DOHH2 (cell line): ENCODE measurements at regions not wholly inside any gene's neighbourhood (a gene's known extent, or its start where the extent isn't known, plus 50 kb on each side); places are given as distances from the start of the nearest gene placed in this dataset.

ENCODE experiments used
- H3F3A ChIP-seq: fragments of 200-600 bp; sonication (generic), shearing (Covaris generic); 2 replicates; pipeline ENCODE4 v1.6.0; 2016; ENCODE audit warnings: antibody characterized with exemption, mild to moderate bottlenecking; ENCODE audit not compliant: control insufficient read depth, insufficient read depth
- H3K27ac ChIP-seq: fragments of 200-600 bp; sonication (generic); 2 replicates; pipeline ENCODE4 v1.5.1; 2014; ENCODE audit warnings: low read depth, mild to moderate bottlenecking, low read length, moderate library complexity
- H3K27me3 ChIP-seq: fragments of 200-600 bp; sonication (generic); 2 replicates; pipeline ENCODE4 v1.6.1; 2014; ENCODE audit warnings: mild to moderate bottlenecking, low read length, mixed read lengths; ENCODE audit not compliant: control insufficient read depth
- H3K36me3 ChIP-seq: fragments of 200-600 bp; sonication (generic); 2 replicates; pipeline ENCODE4 v1.6.1; 2014; ENCODE audit warnings: mild to moderate bottlenecking, low read length, moderate library complexity, mixed read lengths; ENCODE audit not compliant: control insufficient read depth
- H3K4me1 ChIP-seq: fragments of 200-600 bp; sonication (generic); 2 replicates; pipeline ENCODE4 v1.6.1; 2014; ENCODE audit warnings: mild to moderate bottlenecking, low read length, mixed read lengths; ENCODE audit not compliant: control insufficient read depth
- H3K4me2 ChIP-seq: fragments of 200-600 bp; sonication (generic); 2 replicates; pipeline ENCODE4 v1.6.0; 2014; ENCODE audit warnings: mild to moderate bottlenecking, low read length, moderate library complexity
- H3K4me3 ChIP-seq: fragments of 200-600 bp; sonication (generic); 2 replicates; pipeline ENCODE4 v1.5.1; 2014; ENCODE audit warnings: mild to moderate bottlenecking, low read length, mixed read lengths
- H3K79me2 ChIP-seq: fragments of 200-600 bp; sonication (generic); 2 replicates; pipeline ENCODE4 v1.6.1; 2014; ENCODE audit warnings: mild to moderate bottlenecking, low read length, mixed read lengths; ENCODE audit not compliant: control insufficient read depth
- H3K9me2 ChIP-seq: fragments of 200-600 bp; sonication (generic); replicated peaks from 2 replicates; pipeline ENCODE4 v1.6.1; 2014; ENCODE audit warnings: mild to moderate bottlenecking, low read length, mixed read lengths; ENCODE audit not compliant: control insufficient read depth
- H3K9me3 ChIP-seq: fragments of 200-600 bp; sonication (generic); 2 replicates; pipeline ENCODE4 v1.6.1; 2014; ENCODE audit warnings: antibody characterized with exemption, low read length, mixed read lengths; ENCODE audit not compliant: control insufficient read depth, insufficient read depth
- H4K20me1 ChIP-seq: fragments of 200-600 bp; sonication (generic); 2 replicates; pipeline ENCODE4 v1.6.0; 2014; ENCODE audit warnings: low read depth, mild to moderate bottlenecking, antibody characterized with exemption, low read length, moderate library complexity; ENCODE audit not compliant: control insufficient read depth, insufficient read depth
- EZH2phosphoT487 ChIP-seq: fragments of 200-600 bp; sonication (generic); IDR thresholded peaks from 2 replicates; pipeline ENCODE4 v1.6.1; 2017; ENCODE audit warnings: borderline replicate concordance, mild to moderate bottlenecking, antibody characterized with exemption, low read length, moderate library complexity, mixed read lengths
- TF ChIP-seq, protein P1 (sequence below): fragments of 200-600 bp; sonication (generic); IDR thresholded peaks from one replicate; pipeline ENCODE4 v1.5.1; 2014; ENCODE audit warnings: antibody characterized with exemption, mild to moderate bottlenecking, low read depth, low read length; ENCODE audit not compliant: poor library complexity, severe bottlenecking

DNA sequence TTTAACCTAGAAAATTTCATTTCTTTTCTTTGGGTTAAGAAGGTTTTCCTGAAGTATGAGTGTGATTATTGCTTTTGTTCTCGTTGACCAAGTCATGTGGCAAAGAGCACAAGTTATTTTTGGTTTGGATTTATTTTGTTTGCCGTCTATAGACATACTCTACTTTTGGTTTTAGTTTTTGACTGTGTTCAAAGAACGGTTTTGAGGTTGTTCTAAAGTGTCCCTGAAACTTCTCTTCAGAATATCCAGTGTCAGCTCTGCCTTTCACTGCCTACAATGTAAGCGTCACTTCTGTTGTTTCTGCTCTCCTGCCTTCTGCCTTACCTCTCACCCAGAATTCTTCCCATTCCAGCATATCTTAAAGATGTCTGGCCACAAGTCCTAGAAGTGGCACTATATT lies 812.2 kb downstream of the C4orf33 start:
- no peak overlapping the region for H3K4me2 ChIP-seq

DNA sequence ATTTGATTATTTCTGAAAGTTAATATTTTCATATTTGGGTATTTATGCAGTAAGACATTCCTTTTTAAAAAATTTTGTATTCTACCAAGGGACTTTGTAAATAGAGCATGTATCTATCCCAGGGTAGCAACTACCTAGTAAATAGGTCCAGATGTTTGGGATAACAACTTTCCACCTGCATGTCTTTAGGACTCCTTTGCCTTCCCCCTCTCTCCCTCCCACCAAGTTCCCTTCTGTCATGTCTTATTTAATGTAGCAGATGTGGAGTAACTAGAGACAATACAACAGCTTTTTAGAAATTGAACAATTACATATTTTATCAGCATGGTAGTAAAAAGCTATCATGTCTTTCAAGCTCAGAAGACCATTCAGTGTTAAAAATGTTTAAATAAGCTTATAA lies 821.0 kb downstream of the C4orf33 start:
- H3K4me2 ChIP-seq, result no peak overlapping the region
- no peaks in the 10 kb centered on the region for H3K79me2 ChIP-seq
- H3K27me3 ChIP-seq, result no peaks in the 10 kb centered on the region
- TF ChIP-seq EZH2phosphoT487, result no peak
- TF ChIP-seq, protein P1, sequence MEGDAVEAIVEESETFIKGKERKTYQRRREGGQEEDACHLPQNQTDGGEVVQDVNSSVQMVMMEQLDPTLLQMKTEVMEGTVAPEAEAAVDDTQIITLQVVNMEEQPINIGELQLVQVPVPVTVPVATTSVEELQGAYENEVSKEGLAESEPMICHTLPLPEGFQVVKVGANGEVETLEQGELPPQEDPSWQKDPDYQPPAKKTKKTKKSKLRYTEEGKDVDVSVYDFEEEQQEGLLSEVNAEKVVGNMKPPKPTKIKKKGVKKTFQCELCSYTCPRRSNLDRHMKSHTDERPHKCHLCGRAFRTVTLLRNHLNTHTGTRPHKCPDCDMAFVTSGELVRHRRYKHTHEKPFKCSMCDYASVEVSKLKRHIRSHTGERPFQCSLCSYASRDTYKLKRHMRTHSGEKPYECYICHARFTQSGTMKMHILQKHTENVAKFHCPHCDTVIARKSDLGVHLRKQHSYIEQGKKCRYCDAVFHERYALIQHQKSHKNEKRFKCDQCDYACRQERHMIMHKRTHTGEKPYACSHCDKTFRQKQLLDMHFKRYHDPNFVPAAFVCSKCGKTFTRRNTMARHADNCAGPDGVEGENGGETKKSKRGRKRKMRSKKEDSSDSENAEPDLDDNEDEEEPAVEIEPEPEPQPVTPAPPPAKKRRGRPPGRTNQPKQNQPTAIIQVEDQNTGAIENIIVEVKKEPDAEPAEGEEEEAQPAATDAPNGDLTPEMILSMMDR, result no peak
- no peaks in the 10 kb centered on the region for H3K9me2 ChIP-seq
- H3F3A ChIP-seq, result no peaks in the 10 kb centered on the region
- no peaks in the 10 kb centered on the region for H3K9me3 ChIP-seq
- H3K36me3 ChIP-seq, result no peaks in the 10 kb centered on the region
- no peaks in the 10 kb centered on the region for H3K4me1 ChIP-seq
- H3K4me3 ChIP-seq, result no peak overlapping the region
- no peak overlapping the region for H3K27ac ChIP-seq
- H4K20me1 ChIP-seq, result no peaks in the 10 kb centered on the region

More for the DNA sequence above, 812.2 kb downstream of the C4orf33 start:
- Histone ChIP-seq H3K4me1 (no peaks in the 10 kb centered on the region), H3K27ac (no peak overlapping the region), H3K36me3 (no peaks in the 10 kb centered on the region), H3F3A (no peaks in the 10 kb centered on the region), H3K9me3 (no peaks in the 10 kb centered on the region), H3K79me2 (no peaks in the 10 kb centered on the region), H4K20me1 (no peaks in the 10 kb centered on the region), H3K27me3 (no peaks in the 10 kb centered on the region), H3K9me2 (no peaks in the 10 kb centered on the region), H3K4me3 (no peak overlapping the region)
- no peak for TF ChIP-seq EZH2phosphoT487
- TF ChIP-seq, protein P1, result no peak

DNA sequence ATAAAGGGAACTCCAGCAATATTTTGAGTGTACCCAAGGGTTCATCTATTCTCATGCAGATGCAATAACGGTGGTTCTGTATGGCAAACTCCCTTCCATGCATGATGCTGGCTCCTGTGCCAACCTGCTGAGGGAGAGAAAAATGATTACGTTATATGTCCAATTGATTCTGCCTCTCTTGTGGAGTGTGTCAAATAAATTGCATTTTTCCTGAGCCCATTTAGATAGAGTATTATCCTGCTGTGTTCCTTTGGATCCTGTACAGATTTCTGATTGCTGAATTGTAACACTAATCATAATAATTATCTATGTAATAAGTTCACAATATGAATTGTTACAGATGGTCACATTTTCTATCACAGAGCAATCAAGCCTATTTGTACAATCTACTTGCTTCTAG lies 821.7 kb downstream of the C4orf33 start:
- Histone ChIP-seq H3F3A (no peaks in the 10 kb centered on the region), H3K4me3 (no peak overlapping the region), H4K20me1 (no peaks in the 10 kb centered on the region), H3K27me3 (no peaks in the 10 kb centered on the region), H3K4me2 (no peak overlapping the region), H3K36me3 (no peaks in the 10 kb centered on the region), H3K79me2 (no peaks in the 10 kb centered on the region), H3K9me3 (no peaks in the 10 kb centered on the region), H3K4me1 (no peaks in the 10 kb centered on the region), H3K27ac (no peak overlapping the region), H3K9me2 (no peaks in the 10 kb centered on the region)
- no peak for TF ChIP-seq EZH2phosphoT487
- TF ChIP-seq, protein P1, result no peak

DNA sequence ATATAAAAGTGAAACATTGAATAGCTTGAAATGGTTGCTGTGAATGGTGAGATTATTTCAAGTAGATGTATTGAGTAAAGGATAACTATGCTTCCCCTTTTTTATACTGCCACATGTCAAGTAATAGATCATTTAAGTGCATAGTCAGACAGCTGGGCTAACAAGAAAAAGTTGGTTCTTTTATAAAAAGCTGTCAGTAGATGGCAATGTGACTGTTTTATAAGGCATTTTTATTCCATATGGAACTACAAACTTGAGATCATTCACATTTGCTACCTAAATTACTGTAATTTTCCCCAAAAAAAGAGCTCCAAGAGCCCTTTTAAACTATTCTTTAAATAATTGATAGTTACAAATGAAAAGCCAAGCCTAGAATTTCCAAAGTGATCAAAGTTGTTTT lies 831.0 kb downstream of the C4orf33 start:
- TF ChIP-seq, protein P1, result no peak
- H3K4me1 ChIP-seq, result no peaks in the 10 kb centered on the region
- H3K4me3 ChIP-seq, result no peak overlapping the region
- no peaks in the 10 kb centered on the region for H3K9me3 ChIP-seq
- no peaks in the 10 kb centered on the region for H3F3A ChIP-seq
- no peak overlapping the region for H3K27ac ChIP-seq
- H3K27me3 ChIP-seq, result no peaks in the 10 kb centered on the region
- no peaks in the 10 kb centered on the region for H3K79me2 ChIP-seq
- no peaks in the 10 kb centered on the region for H3K36me3 ChIP-seq
- no peak overlapping the region for H3K4me2 ChIP-seq
- no peaks in the 10 kb centered on the region for H3K9me2 ChIP-seq
- H4K20me1 ChIP-seq, result no peaks in the 10 kb centered on the region
